ENCODE measurements at regions not wholly inside any gene's neighbourhood (a gene's known extent, or its start where the extent isn't known, plus 50 kb on each side); places are given as distances from the start of the nearest gene placed in this dataset.

GRCh38 chr3:84634668-84635067 lies 324.1 kb upstream of the CADM2 start:
- TF ChIP-seq NANOG (IDR thresholded peaks at IDR 0.05; ENCODE audit: borderline replicate concordance) (no peak), POLR2AphosphoS5 (IDR thresholded peaks at IDR 0.05; ENCODE audit: low read depth) (no peak), CTCF (conservative IDR thresholded peaks at IDR 0.05; ENCODE audit: low read depth in 2 of 2) (no peak), EZH2phosphoT487 (IDR thresholded peaks at IDR 0.05; ENCODE audit: unreplicated experiment) (no peak), REST (IDR thresholded peaks at IDR 0.05; ENCODE audit: unreplicated experiment) (no peak), EZH2 (IDR thresholded peaks at IDR 0.05; ENCODE audit: low read depth, unreplicated experiment) (no peak)
